ENCODE measurements at regions not wholly inside any gene's neighbourhood (a gene's known extent, or its start where the extent isn't known, plus 50 kb on each side); places are given as distances from the start of the nearest gene placed in this dataset.

- TF ChIP-seq HMGXB4 (CRISPR knock-in tag; IDR thresholded peaks at IDR 0.05) (no peak), RORB (CRISPR knock-in tag; IDR thresholded peaks at IDR 0.05) (no peak), ZNF232 (CRISPR knock-in tag; IDR thresholded peaks at IDR 0.05) (no peak), E2F1 (CRISPR knock-in tag; IDR thresholded peaks at IDR 0.05) (no peak), AFF4 (CRISPR knock-in tag; IDR thresholded peaks at IDR 0.05; ENCODE audit: borderline replicate concordance) (no peak), IRF1 (CRISPR knock-in tag; IDR thresholded peaks at IDR 0.05) (no peak), PRRX2 (CRISPR knock-in tag; IDR thresholded peaks at IDR 0.05) (no peak), ATF3 (CRISPR knock-in tag; conservative IDR thresholded peaks at IDR 0.05) (no peak), KAT7 (CRISPR knock-in tag; IDR thresholded peaks at IDR 0.05; ENCODE audit: borderline replicate concordance) (no peak), ZNF512 (CRISPR knock-in tag; IDR thresholded peaks at IDR 0.05; ENCODE audit: borderline replicate concordance) (no peak), SMAD4 (CRISPR knock-in tag; IDR thresholded peaks at IDR 0.05) (no peak), CTCF (IDR thresholded peaks at IDR 0.05) (no peak), EMX1 (CRISPR knock-in tag; IDR thresholded peaks at IDR 0.05) (no peak)
Observed at GRCh38 chr9:18410983-18411382, 63.0 kb upstream of the ADAMTSL1 start (continued).

- Mint-ChIP-seq H3K27ac (no peak overlapping the region), H3K9me3 (no peaks in the 10 kb centered on the region), H3K27me3 (ENCODE audit: low read depth) (no peaks in the 10 kb centered on the region), H3K4me1 (peaks cover 13% of the 10 kb centered on the region), H3K4me3 (no peak overlapping the region), H3K36me3 (no peaks in the 10 kb centered on the region)
- no peak for DNase-seq (ENCODE audit: low spot score)
- ChIA-PET CTCF (interaction anchor here (0.9 to 2.8 kb wide), 2 partner anchors 17 to 21 kb away, joined by 3 to 16 read pairs; no protein-coding TSS in a partner anchor), POLR2A (no interaction called here)
- ATAC-seq = no peak
- no peak for TF ChIP-seq ERG (CRISPR knock-in tag; IDR thresholded peaks at IDR 0.05)
- no peak for TF ChIP-seq MAX (CRISPR knock-in tag; IDR thresholded peaks at IDR 0.05)
- no peak for TF ChIP-seq HMGXB4 (CRISPR knock-in tag; IDR thresholded peaks at IDR 0.05)
- no peak for TF ChIP-seq ZBTB21 (CRISPR knock-in tag; IDR thresholded peaks at IDR 0.05; ENCODE audit: borderline replicate concordance)
- TF ChIP-seq ETV6 (CRISPR knock-in tag; IDR thresholded peaks at IDR 0.05) = no peak
- no peak for TF ChIP-seq ZNF416 (CRISPR knock-in tag; IDR thresholded peaks at IDR 0.05)
- TF ChIP-seq AR (CRISPR knock-in tag; IDR thresholded peaks at IDR 0.05) = no peak
Observed at GRCh38 chr9:18421391-18421790, 52.6 kb upstream of the ADAMTSL1 start.

All from WTC11 (cell line).